ENCODE measurements at regions not wholly inside any gene's neighbourhood (a gene's known extent, or its start where the extent isn't known, plus 50 kb on each side); places are given as distances from the start of the nearest gene placed in this dataset.

DNA sequence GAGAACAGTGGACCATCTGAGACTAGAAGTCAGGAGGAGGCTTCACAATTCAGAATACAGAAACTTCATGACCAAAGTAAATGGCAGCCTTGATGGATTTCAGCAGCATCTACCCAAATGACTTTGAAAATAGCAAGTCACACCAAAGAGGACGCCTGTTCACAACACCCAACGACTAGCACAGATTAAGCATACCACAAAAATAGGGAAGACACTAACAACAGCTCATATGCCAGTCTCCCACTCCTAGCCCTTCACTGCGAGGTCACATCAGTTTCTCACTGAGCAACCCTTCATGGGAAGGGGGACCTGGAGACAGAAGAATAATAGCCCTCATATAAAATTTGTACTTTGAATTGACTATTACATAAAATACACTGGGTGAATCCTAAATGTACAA lies 228.4 kb upstream of the SLC39A10 start:
- no peak overlapping the region for H2AFZ ChIP-seq (ENCODE audit: low read depth)
- H3K4me3 ChIP-seq (ENCODE audit: low read depth in 2 of 2, low read length in 1 of 2): no peak overlapping the region
- no peak for DNase-seq
- no peak overlapping the region for H3K4me2 ChIP-seq
- TF ChIP-seq FOXJ3 (CRISPR knock-in tag; IDR thresholded peaks at IDR 0.05) (no peak), MXI1 (IDR thresholded peaks at IDR 0.05; ENCODE audit: low read depth, low read length) (no peak), FOXM1 (IDR thresholded peaks at IDR 0.05; ENCODE audit: low read depth) (no peak), CHD2 (IDR thresholded peaks at IDR 0.05; ENCODE audit: low read length, partially characterized antibody) (no peak), MEF2A (IDR thresholded peaks at IDR 0.05; ENCODE audit: borderline replicate concordance, low read depth) (no peak), NFIC (IDR thresholded peaks at IDR 0.05; ENCODE audit: borderline replicate concordance) (no peak), JUND (IDR thresholded peaks at IDR 0.05) (no peak), TAF1 (IDR thresholded peaks at IDR 0.05; ENCODE audit: borderline replicate concordance, low read depth, low read length) (no peak), SMC3 (IDR thresholded peaks at IDR 0.05; ENCODE audit: low read depth, low read length) (no peak), RCOR1 (IDR thresholded peaks at IDR 0.05; ENCODE audit: low read length) (no peak)
- TF ChIP-seq, protein P1, sequence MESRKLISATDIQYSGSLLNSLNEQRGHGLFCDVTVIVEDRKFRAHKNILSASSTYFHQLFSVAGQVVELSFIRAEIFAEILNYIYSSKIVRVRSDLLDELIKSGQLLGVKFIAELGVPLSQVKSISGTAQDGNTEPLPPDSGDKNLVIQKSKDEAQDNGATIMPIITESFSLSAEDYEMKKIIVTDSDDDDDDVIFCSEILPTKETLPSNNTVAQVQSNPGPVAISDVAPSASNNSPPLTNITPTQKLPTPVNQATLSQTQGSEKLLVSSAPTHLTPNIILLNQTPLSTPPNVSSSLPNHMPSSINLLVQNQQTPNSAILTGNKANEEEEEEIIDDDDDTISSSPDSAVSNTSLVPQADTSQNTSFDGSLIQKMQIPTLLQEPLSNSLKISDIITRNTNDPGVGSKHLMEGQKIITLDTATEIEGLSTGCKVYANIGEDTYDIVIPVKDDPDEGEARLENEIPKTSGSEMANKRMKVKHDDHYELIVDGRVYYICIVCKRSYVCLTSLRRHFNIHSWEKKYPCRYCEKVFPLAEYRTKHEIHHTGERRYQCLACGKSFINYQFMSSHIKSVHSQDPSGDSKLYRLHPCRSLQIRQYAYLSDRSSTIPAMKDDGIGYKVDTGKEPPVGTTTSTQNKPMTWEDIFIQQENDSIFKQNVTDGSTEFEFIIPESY (IDR thresholded peaks at IDR 0.05; ENCODE audit: borderline replicate concordance, low read depth): no peak
- TF ChIP-seq, protein P2, sequence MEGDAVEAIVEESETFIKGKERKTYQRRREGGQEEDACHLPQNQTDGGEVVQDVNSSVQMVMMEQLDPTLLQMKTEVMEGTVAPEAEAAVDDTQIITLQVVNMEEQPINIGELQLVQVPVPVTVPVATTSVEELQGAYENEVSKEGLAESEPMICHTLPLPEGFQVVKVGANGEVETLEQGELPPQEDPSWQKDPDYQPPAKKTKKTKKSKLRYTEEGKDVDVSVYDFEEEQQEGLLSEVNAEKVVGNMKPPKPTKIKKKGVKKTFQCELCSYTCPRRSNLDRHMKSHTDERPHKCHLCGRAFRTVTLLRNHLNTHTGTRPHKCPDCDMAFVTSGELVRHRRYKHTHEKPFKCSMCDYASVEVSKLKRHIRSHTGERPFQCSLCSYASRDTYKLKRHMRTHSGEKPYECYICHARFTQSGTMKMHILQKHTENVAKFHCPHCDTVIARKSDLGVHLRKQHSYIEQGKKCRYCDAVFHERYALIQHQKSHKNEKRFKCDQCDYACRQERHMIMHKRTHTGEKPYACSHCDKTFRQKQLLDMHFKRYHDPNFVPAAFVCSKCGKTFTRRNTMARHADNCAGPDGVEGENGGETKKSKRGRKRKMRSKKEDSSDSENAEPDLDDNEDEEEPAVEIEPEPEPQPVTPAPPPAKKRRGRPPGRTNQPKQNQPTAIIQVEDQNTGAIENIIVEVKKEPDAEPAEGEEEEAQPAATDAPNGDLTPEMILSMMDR (IDR thresholded peaks at IDR 0.05): no peak
- no peaks in the 10 kb centered on the region for H3F3A ChIP-seq (replicated peaks; ENCODE audit: insufficient read depth)
- H3K9me2 ChIP-seq: no peaks in the 10 kb centered on the region
- no peaks in the 10 kb centered on the region for H3K36me3 ChIP-seq (replicated peaks in 1 of 2; ENCODE audit: control insufficient read depth in 1 of 2, insufficient read depth in 2 of 2, low read length in 1 of 2)
- no peaks in the 10 kb centered on the region for H3K79me2 ChIP-seq (ENCODE audit: insufficient read depth)
- no peaks in the 10 kb centered on the region for H4K20me1 ChIP-seq (ENCODE audit: insufficient read depth)
- 77% methylated on average over 3 of the region's 3 CpGs for WGBS (ENCODE audit: low lambda C conversion rate)
- ChIA-PET CTCF (no interaction called here), POLR2A (no interaction called here)
- no peaks in the 10 kb centered on the region for H3K4me1 ChIP-seq (ENCODE audit: control insufficient read depth in 1 of 2, insufficient read depth in 2 of 2, low read depth in 1 of 2, low read length in 1 of 2)
- H3K27me3 ChIP-seq (ENCODE audit: insufficient read depth): no peaks in the 10 kb centered on the region
- no peak overlapping the region for H3K9ac ChIP-seq
- no peaks in the 10 kb centered on the region for H3K9me3 ChIP-seq
- H3K27ac ChIP-seq (ENCODE audit: low read depth in 2 of 2, low read length in 1 of 2): no peak overlapping the region

DNA sequence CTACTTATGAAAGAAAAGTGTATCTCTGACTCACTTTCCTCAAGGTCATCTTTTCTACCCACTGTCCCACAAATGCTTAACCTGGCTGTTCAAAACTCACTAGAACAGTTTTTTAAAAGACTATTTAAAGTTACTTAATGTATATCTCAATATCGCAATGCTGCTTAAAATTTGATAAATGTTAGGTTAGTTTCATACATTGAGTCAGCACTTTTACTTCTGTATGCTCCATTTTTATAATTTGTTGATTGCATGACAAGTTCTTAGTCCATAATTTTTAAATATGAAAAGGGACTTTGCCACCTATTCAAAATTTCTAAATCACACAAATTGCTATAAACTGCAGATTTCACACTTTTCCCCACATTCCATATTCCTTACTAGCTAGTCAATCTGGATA lies 231.7 kb upstream of the SLC39A10 start:
- Histone ChIP-seq H3K4me1 (ENCODE audit: control insufficient read depth in 1 of 2, insufficient read depth in 2 of 2, low read depth in 1 of 2, low read length in 1 of 2) (no peaks in the 10 kb centered on the region), H3F3A (replicated peaks; ENCODE audit: insufficient read depth) (no peaks in the 10 kb centered on the region), H3K27me3 (ENCODE audit: insufficient read depth) (no peaks in the 10 kb centered on the region), H3K9me2 (no peaks in the 10 kb centered on the region), H3K4me2 (no peak overlapping the region), H3K9ac (no peak overlapping the region), H2AFZ (ENCODE audit: low read depth) (no peak overlapping the region), H3K27ac (ENCODE audit: low read depth in 2 of 2, low read length in 1 of 2) (no peak overlapping the region), H3K4me3 (ENCODE audit: low read depth in 2 of 2, low read length in 1 of 2) (no peak overlapping the region), H3K9me3 (no peaks in the 10 kb centered on the region), H4K20me1 (ENCODE audit: insufficient read depth) (no peaks in the 10 kb centered on the region), H3K36me3 (replicated peaks in 1 of 2; ENCODE audit: control insufficient read depth in 1 of 2, insufficient read depth in 2 of 2, low read length in 1 of 2) (no peaks in the 10 kb centered on the region), H3K79me2 (ENCODE audit: insufficient read depth) (no peaks in the 10 kb centered on the region)
- DNase-seq: no peak
- POLR2A ChIA-PET: no interaction called here
- CTCF ChIA-PET: no interaction called here
- 94% methylated on average over 1 of the region's 1 CpG for WGBS (ENCODE audit: low lambda C conversion rate)
- TF ChIP-seq SMC3 (IDR thresholded peaks at IDR 0.05; ENCODE audit: low read depth, low read length) (no peak), TEAD4 (IDR thresholded peaks at IDR 0.05; ENCODE audit: borderline replicate concordance, insufficient read depth) (no peak), RFX5 (IDR thresholded peaks at IDR 0.05; ENCODE audit: low read length) (no peak), USF2 (IDR thresholded peaks at IDR 0.05; ENCODE audit: borderline replicate concordance, low read depth, low read length) (no peak), GATA2 (CRISPR knock-in tag; IDR thresholded peaks at IDR 0.05) (no peak), MEF2A (IDR thresholded peaks at IDR 0.05; ENCODE audit: borderline replicate concordance, low read depth) (no peak), CHD2 (IDR thresholded peaks at IDR 0.05; ENCODE audit: low read length, partially characterized antibody) (no peak), JUND (IDR thresholded peaks at IDR 0.05) (no peak), GABPA (IDR thresholded peaks at IDR 0.05; ENCODE audit: low read depth) (no peak), SIN3A (IDR thresholded peaks at IDR 0.05; ENCODE audit: borderline replicate concordance, low read depth, low read length) (no peak), NFIC (IDR thresholded peaks at IDR 0.05; ENCODE audit: borderline replicate concordance) (no peak), FOSL2 (IDR thresholded peaks at IDR 0.05; ENCODE audit: borderline replicate concordance, low read depth) (no peak), TAF1 (IDR thresholded peaks at IDR 0.05; ENCODE audit: borderline replicate concordance, low read depth, low read length) (no peak)
- TF ChIP-seq, protein P3, sequence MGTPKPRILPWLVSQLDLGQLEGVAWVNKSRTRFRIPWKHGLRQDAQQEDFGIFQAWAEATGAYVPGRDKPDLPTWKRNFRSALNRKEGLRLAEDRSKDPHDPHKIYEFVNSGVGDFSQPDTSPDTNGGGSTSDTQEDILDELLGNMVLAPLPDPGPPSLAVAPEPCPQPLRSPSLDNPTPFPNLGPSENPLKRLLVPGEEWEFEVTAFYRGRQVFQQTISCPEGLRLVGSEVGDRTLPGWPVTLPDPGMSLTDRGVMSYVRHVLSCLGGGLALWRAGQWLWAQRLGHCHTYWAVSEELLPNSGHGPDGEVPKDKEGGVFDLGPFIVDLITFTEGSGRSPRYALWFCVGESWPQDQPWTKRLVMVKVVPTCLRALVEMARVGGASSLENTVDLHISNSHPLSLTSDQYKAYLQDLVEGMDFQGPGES (IDR thresholded peaks at IDR 0.05; ENCODE audit: low read depth, low read length): no peak
- TF ChIP-seq, protein P2 (IDR thresholded peaks at IDR 0.05): no peak
